ENCODE measurements at regions not wholly inside any gene's neighbourhood (a gene's known extent, or its start where the extent isn't known, plus 50 kb on each side); places are given as distances from the start of the nearest gene placed in this dataset.

- H2AFZ ChIP-seq (ENCODE audit: low read depth): no peak overlapping the region
- no peaks in the 10 kb centered on the region for H3K36me3 ChIP-seq (ENCODE audit: insufficient read depth)
- no peak overlapping the region for H3K4me2 ChIP-seq
- H3K9ac ChIP-seq: no peak overlapping the region
- no peaks in the 10 kb centered on the region for H3K4me1 ChIP-seq (ENCODE audit: low read depth, poor library complexity, severe bottlenecking)
- no peaks in the 10 kb centered on the region for H3K79me2 ChIP-seq (ENCODE audit: insufficient read depth, low read depth)
- no peak overlapping the region for H3K27ac ChIP-seq
- H4K20me1 ChIP-seq (ENCODE audit: insufficient read depth): no peaks in the 10 kb centered on the region
- H3K27me3 ChIP-seq (ENCODE audit: insufficient read depth, low read depth): no peaks in the 10 kb centered on the region
- H3K4me3 ChIP-seq (IDR thresholded peaks at IDR 0.05; ENCODE audit: insufficient read depth, low read depth, low read length): no peak overlapping the region
- TF ChIP-seq, protein P1, sequence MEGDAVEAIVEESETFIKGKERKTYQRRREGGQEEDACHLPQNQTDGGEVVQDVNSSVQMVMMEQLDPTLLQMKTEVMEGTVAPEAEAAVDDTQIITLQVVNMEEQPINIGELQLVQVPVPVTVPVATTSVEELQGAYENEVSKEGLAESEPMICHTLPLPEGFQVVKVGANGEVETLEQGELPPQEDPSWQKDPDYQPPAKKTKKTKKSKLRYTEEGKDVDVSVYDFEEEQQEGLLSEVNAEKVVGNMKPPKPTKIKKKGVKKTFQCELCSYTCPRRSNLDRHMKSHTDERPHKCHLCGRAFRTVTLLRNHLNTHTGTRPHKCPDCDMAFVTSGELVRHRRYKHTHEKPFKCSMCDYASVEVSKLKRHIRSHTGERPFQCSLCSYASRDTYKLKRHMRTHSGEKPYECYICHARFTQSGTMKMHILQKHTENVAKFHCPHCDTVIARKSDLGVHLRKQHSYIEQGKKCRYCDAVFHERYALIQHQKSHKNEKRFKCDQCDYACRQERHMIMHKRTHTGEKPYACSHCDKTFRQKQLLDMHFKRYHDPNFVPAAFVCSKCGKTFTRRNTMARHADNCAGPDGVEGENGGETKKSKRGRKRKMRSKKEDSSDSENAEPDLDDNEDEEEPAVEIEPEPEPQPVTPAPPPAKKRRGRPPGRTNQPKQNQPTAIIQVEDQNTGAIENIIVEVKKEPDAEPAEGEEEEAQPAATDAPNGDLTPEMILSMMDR (conservative IDR thresholded peaks at IDR 0.05; ENCODE audit: low read depth, low read length): no peak
Observed at GRCh38 chr6:81326881-81327561, 425.5 kb downstream of the TENT5A start.

GRCh38 chr6:81309811-81310210 is 442.7 kb downstream of the TENT5A start:
- H4K20me1 ChIP-seq (ENCODE audit: insufficient read depth): no peaks in the 10 kb centered on the region
- no peaks in the 10 kb centered on the region for H3K27me3 ChIP-seq (ENCODE audit: insufficient read depth, low read depth)
- H2AFZ ChIP-seq (ENCODE audit: low read depth): no peak overlapping the region
- H3K4me1 ChIP-seq (ENCODE audit: low read depth, poor library complexity, severe bottlenecking): no peaks in the 10 kb centered on the region
- no peaks in the 10 kb centered on the region for H3K36me3 ChIP-seq (ENCODE audit: insufficient read depth)
- no peak overlapping the region for H3K9ac ChIP-seq
- TF ChIP-seq, protein P1 (conservative IDR thresholded peaks at IDR 0.05; ENCODE audit: low read depth, low read length): no peak
- no peaks in the 10 kb centered on the region for H3K79me2 ChIP-seq (ENCODE audit: insufficient read depth, low read depth)
- H3K4me2 ChIP-seq: no peak overlapping the region
- no peak overlapping the region for H3K4me3 ChIP-seq (IDR thresholded peaks at IDR 0.05; ENCODE audit: insufficient read depth, low read depth, low read length)
- H3K27ac ChIP-seq: no peak overlapping the region

DNA sequence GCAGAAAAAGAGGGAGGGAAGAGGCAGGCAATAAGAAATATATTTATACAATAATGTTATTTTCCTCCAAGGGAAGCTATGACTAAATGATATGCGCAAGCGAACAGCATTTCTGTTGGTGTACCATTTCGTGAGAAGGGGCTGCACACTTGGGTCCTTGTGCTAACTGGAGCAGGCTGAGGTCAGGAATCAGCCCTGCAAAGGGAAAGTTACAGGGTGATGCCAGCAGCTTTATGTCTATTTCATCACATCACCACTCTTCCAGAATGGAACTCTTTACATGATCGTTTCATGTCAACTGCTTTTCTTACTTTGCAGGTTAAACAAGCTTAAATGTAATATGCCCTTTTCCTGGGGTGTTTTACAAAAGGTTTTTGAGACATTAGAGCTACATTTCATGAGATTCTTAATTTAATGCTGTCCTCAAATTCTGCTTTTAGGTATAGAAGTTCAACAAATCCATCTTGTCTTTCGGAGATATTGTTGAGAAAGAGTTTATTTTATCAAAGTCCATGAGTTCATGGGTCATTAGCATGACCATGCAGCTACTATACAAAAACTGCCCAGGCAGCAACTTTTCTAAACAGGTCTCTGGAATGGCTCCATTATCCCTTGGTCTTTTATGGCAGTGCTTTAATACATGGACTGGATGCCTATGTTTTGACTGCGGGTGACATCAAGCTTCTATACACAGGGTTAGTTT is 443.8 kb downstream of the TENT5A start:
- Histone ChIP-seq H3K9ac (no peak overlapping the region), H2AFZ (ENCODE audit: low read depth) (no peak overlapping the region), H3K4me2 (no peak overlapping the region), H3K4me3 (IDR thresholded peaks at IDR 0.05; ENCODE audit: insufficient read depth, low read depth, low read length) (no peak overlapping the region), H3K36me3 (ENCODE audit: insufficient read depth) (no peaks in the 10 kb centered on the region), H3K27me3 (ENCODE audit: insufficient read depth, low read depth) (no peaks in the 10 kb centered on the region), H4K20me1 (ENCODE audit: insufficient read depth) (no peaks in the 10 kb centered on the region), H3K79me2 (ENCODE audit: insufficient read depth, low read depth) (no peaks in the 10 kb centered on the region), H3K4me1 (ENCODE audit: low read depth, poor library complexity, severe bottlenecking) (no peaks in the 10 kb centered on the region), H3K27ac (no peak overlapping the region)
- TF ChIP-seq, protein P1 (conservative IDR thresholded peaks at IDR 0.05; ENCODE audit: low read depth, low read length): no peak

- H3K9ac ChIP-seq: no peak overlapping the region
- H3K4me1 ChIP-seq (ENCODE audit: low read depth, poor library complexity, severe bottlenecking): no peaks in the 10 kb centered on the region
- TF ChIP-seq, protein P1 (conservative IDR thresholded peaks at IDR 0.05; ENCODE audit: low read depth, low read length): no peak
- H3K79me2 ChIP-seq (ENCODE audit: insufficient read depth, low read depth): no peaks in the 10 kb centered on the region
- no peaks in the 10 kb centered on the region for H3K36me3 ChIP-seq (ENCODE audit: insufficient read depth)
- H2AFZ ChIP-seq (ENCODE audit: low read depth): no peak overlapping the region
- no peaks in the 10 kb centered on the region for H3K27me3 ChIP-seq (ENCODE audit: insufficient read depth, low read depth)
- H4K20me1 ChIP-seq (ENCODE audit: insufficient read depth): no peaks in the 10 kb centered on the region
- H3K4me2 ChIP-seq: no peak overlapping the region
- no peak overlapping the region for H3K27ac ChIP-seq
- H3K4me3 ChIP-seq (IDR thresholded peaks at IDR 0.05; ENCODE audit: insufficient read depth, low read depth, low read length): no peak overlapping the region
Observed at GRCh38 chr6:81307651-81308214, 444.7 kb downstream of the TENT5A start.
